ENCODE measurements at regions not wholly inside any gene's neighbourhood (a gene's known extent, or its start where the extent isn't known, plus 50 kb on each side); places are given as distances from the start of the nearest gene placed in this dataset.

DNA sequence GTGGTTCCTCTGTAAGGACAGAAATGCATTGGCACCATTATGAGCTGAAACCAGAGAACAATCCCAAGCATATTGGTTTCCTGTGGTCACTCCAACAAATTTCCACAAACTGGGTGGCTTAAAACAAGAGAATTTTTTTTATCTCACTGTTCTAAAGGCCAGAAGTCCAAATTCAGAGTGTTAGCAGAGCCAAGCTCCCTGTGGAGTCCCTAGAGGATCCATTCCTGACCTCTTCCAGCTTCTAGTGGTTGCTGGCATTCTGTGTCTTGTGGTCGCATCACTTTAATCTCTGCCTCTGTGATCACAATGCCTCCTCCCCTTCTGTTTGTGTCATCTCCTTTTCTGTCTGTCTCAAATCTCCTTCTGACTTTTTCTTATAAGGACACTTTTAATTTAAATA is 380.3 kb downstream of the NYAP2 start:
- TF ChIP-seq, protein P1, sequence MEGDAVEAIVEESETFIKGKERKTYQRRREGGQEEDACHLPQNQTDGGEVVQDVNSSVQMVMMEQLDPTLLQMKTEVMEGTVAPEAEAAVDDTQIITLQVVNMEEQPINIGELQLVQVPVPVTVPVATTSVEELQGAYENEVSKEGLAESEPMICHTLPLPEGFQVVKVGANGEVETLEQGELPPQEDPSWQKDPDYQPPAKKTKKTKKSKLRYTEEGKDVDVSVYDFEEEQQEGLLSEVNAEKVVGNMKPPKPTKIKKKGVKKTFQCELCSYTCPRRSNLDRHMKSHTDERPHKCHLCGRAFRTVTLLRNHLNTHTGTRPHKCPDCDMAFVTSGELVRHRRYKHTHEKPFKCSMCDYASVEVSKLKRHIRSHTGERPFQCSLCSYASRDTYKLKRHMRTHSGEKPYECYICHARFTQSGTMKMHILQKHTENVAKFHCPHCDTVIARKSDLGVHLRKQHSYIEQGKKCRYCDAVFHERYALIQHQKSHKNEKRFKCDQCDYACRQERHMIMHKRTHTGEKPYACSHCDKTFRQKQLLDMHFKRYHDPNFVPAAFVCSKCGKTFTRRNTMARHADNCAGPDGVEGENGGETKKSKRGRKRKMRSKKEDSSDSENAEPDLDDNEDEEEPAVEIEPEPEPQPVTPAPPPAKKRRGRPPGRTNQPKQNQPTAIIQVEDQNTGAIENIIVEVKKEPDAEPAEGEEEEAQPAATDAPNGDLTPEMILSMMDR (IDR thresholded peaks at IDR 0.05): no peak

DNA sequence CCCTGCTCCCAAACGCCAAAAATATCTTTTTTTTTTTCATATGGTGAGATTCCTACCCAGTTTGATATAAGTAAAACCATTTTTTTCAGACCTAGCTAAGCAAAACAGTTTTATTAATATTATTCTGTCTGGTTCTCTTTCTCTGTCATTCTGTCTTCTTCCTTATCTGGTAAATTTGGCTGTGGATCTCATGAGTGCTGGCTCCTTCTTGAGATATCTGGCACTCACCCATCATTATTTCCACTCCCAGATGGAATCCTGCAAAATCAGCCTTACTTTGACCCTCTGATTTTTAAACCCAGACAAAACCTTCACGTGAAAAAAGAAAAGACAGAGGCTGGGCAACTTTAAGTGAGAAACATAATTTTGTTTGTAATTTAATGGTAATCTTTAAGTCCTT is 373.6 kb downstream of the NYAP2 start:
- TF ChIP-seq, protein P1 (IDR thresholded peaks at IDR 0.05): no peak

DNA sequence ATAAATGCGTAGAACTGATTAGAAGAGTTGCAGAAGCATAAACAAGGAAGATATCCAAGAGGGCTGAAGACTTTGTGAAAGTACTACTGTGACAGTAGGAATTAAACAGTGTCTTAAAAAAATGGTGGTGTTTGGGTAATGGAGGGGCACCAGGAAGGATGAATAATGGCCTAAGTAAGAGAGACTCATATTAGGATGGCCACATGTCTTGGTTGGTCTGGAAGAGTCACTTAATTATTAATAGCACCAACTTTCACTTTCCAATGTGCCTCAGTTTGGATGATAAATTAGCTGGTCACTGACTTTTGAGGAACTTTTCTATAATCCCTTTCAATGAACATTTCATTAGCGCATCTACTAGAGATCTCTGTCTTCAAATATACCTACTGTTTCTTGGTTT is 372.2 kb downstream of the NYAP2 start:
- TF ChIP-seq, protein P1 (IDR thresholded peaks at IDR 0.05): no peak

GRCh38 chr2:225768741-225769140 is 369.2 kb downstream of the NYAP2 start:
- TF ChIP-seq, protein P1 (IDR thresholded peaks at IDR 0.05): no peak

DNA sequence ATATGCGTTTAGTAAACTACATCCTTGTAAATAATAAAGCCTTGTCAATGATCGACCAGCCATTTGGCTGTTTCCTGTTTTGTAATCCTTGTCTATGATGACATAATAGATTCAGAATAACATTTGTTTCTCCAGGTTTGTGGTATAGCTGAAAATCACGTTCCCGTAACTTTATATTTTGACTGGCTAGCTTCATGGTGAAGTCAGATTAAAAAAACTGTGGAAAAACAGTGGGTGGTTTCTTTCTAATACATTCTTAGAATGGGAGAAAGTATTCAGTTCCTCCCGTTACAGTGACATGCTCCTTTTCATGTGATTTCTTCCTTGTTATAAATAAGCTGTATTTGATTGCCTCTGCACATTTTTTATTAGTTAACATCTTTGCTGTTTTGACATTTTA is 366.9 kb downstream of the NYAP2 start:
- TF ChIP-seq, protein P1 (IDR thresholded peaks at IDR 0.05): no peak

GRCh38 chr2:225765820-225766219 is 366.3 kb downstream of the NYAP2 start:
- TF ChIP-seq, protein P1 (IDR thresholded peaks at IDR 0.05): no peak

- TF ChIP-seq, protein P1 (IDR thresholded peaks at IDR 0.05): no peak
Measured at GRCh38 chr2:225764346-225764745, 364.8 kb downstream of the NYAP2 start.

DNA sequence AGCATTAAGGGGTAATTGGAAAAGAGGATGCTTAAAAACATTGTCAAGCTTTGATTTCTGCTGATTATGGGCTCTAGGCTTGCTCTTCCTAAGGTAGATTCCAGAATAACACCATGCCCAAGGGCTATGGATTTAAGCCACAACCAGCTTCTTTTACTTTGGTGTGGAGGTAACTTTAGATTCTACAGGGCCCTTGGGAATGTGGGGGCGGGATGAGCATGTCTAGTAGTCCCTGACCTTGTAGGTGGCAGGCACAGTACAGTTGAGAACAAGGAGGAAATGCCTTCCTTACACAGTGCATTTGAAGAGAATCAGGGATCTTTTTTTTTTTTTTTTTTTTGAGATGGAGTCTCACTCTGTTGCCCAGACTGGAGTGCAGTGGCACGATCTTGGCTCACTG is 364.2 kb downstream of the NYAP2 start:
- TF ChIP-seq, protein P1 (IDR thresholded peaks at IDR 0.05): no peak
